ENCODE measurements at regions not wholly inside any gene's neighbourhood (a gene's known extent, or its start where the extent isn't known, plus 50 kb on each side); places are given as distances from the start of the nearest gene placed in this dataset.

- TF ChIP-seq CTCF (conservative IDR thresholded peaks at IDR 0.05; ENCODE audit: low read length) (no peak), EZH2phosphoT487 (IDR thresholded peaks at IDR 0.05; ENCODE audit: borderline replicate concordance) (no peak)
Observed at GRCh38 chr9:30913331-30913730, 1471.1 kb upstream of the ACO1 start.

All from Loucy (cell line).